SK-N-MC (cell line): ENCODE measurements at regions not wholly inside any gene's neighbourhood (a gene's known extent, or its start where the extent isn't known, plus 50 kb on each side); places are given as distances from the start of the nearest gene placed in this dataset.
A peak's percentile ranks its signal among the peaks of the same experiment; 100 is the strongest.

Experiments used
- DNase-seq: peaks from one replicate; pipeline ENCODE4 v3.0.0-alpha.2; 2011; ENCODE audit warnings: low read depth, low spot score
- H3K27ac ChIP-seq: fragments of 200-600 bp; sonication (generic); 2 replicates; pipeline ENCODE4 v1.5.1; 2016; ENCODE audit warnings: mixed run types
- H3K36me3 ChIP-seq: fragments of 200-600 bp; sonication (generic); 2 replicates; pipeline ENCODE4 v1.6.1; 2017; ENCODE audit warnings: antibody characterized with exemption, low read length, mixed read lengths; ENCODE audit not compliant: insufficient read depth
- H3K4me3 ChIP-seq: fragments of 200-600 bp; sonication (generic); 2 replicates; pipeline ENCODE4 v1.5.1; 2016
- H3K9ac ChIP-seq: fragments of 200-600 bp; sonication (generic); 2 replicates; pipeline ENCODE4 v1.8.0; 2017; ENCODE audit warnings: mixed run types, mixed read lengths; ENCODE audit not compliant: insufficient read length
- H3K9me3 ChIP-seq: fragments of 200-600 bp; sonication (generic); 2 replicates; pipeline ENCODE4 v1.6.1; 2017; ENCODE audit warnings: low read depth, mild to moderate bottlenecking, antibody characterized with exemption, low read length, moderate library complexity, mixed read lengths
- EZH2 ChIP-seq: fragments of 200-600 bp; sonication (generic); IDR thresholded peaks from one replicate; pipeline ENCODE4 v1.6.1; 2017; ENCODE audit warnings: antibody characterized with exemption
- FOXP2 ChIP-seq: optimal IDR thresholded peaks from 2 replicates; pipeline ENCODE3; 2011; ENCODE audit warnings: mild to moderate bottlenecking, moderate library complexity; ENCODE audit not compliant: insufficient read depth; ENCODE audit errors: extremely low read length, control extremely low read depth
- POLR2AphosphoS5 ChIP-seq: IDR thresholded peaks from 2 replicates; pipeline ENCODE4 v1.6.1; 2012; ENCODE audit warnings: mild to moderate bottlenecking, low read depth, low read length, borderline replicate concordance

GRCh38 chr10:129096065-129096984, 370.7 kb upstream of the MGMT start:
- Histone ChIP-seq H3K9ac (no peak overlapping the region), H3K27ac (peak overlapping the region; percentile 87), H3K36me3 (no peaks in the 10 kb centered on the region), H3K4me3 (peak overlapping the region; percentile 65), H3K9me3 (no peaks in the 10 kb centered on the region)
- DNase-seq = peak; percentile 76
- TF ChIP-seq POLR2AphosphoS5 (no peak; the same call in 1 of the 2 replicates), EZH2 (no peak), FOXP2 (no peak)

DNA sequence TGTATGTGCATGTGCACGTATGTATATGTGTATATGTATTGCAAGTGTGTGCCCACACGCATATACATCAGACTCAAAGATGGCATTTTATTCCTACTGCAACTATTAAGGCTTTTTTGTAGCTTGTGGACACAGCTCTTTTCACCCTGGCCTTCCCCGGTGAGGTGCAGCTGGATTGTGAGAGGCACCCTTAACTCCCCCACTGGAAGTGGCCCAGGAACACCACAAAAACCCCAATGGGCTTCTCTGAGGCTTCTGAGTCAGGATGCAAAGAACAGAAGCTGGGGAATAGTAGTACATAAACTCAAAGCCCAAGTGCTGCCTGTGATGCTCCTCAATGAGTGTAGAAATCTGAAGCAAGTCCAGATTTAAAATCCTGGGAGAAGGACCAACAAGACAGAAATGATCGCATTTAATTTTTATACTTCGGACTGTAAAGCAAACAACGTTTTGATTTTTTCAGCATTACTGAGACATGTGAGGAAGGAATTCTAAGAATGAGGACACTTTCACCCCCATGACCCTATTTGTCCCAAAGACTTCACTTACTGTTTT, 369.2 kb upstream of the MGMT start:
- no peak overlapping the region for H3K9ac ChIP-seq

DNA sequence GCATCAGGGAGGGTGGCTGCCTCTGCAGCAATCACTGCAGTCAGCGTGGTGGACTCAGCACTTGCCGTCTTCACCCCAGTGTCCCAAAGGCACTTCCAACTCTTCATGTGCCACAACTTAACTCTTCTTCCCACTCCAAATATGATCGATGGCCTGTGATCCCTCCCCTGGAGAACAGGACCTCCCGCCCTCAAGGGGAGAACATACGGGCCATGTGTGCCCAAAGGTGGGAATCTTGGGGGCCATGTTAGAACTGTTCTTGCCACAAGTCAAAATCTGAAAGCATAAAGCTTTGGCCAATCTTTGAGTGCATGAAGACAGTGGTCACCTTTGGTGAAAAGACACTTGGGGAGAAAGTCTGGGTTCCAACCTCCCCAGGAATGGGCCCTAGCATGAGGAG, 368.5 kb upstream of the MGMT start:
- no peak overlapping the region for H3K9ac ChIP-seq
- no peaks in the 10 kb centered on the region for H3K9me3 ChIP-seq
- TF ChIP-seq POLR2AphosphoS5 = no peak
- TF ChIP-seq EZH2 = no peak
- no peak for TF ChIP-seq FOXP2
- H3K4me3 ChIP-seq = no peak overlapping the region
- H3K27ac ChIP-seq = no peak overlapping the region
- no peaks in the 10 kb centered on the region for H3K36me3 ChIP-seq
- DNase-seq = no peak

More for the DNA sequence above, 369.2 kb upstream of the MGMT start:
- no peak for DNase-seq
- Histone ChIP-seq H3K36me3 (no peaks in the 10 kb centered on the region), H3K9me3 (no peaks in the 10 kb centered on the region), H3K4me3 (no peak overlapping the region), H3K27ac (no peak overlapping the region)
- no peak for TF ChIP-seq POLR2AphosphoS5
- no peak for TF ChIP-seq EZH2
- TF ChIP-seq FOXP2 = no peak

GRCh38 chr10:129099486-129099885, 367.6 kb upstream of the MGMT start:
- no peak overlapping the region for H3K27ac ChIP-seq
- H3K9ac ChIP-seq = no peak overlapping the region
- DNase-seq = no peak
- TF ChIP-seq POLR2AphosphoS5 (no peak), FOXP2 (no peak), EZH2 (no peak)
- H3K9me3 ChIP-seq = no peaks in the 10 kb centered on the region
- no peak overlapping the region for H3K4me3 ChIP-seq
- no peaks in the 10 kb centered on the region for H3K36me3 ChIP-seq

- DNase-seq = no peak
- Histone ChIP-seq H3K27ac (no peak overlapping the region), H3K9ac (no peak overlapping the region), H3K36me3 (no peaks in the 10 kb centered on the region), H3K4me3 (no peak overlapping the region), H3K9me3 (no peaks in the 10 kb centered on the region)
- TF ChIP-seq EZH2 (no peak), POLR2AphosphoS5 (no peak), FOXP2 (no peak)
Observed at GRCh38 chr10:129099992-129100391, 367.0 kb upstream of the MGMT start.

DNA sequence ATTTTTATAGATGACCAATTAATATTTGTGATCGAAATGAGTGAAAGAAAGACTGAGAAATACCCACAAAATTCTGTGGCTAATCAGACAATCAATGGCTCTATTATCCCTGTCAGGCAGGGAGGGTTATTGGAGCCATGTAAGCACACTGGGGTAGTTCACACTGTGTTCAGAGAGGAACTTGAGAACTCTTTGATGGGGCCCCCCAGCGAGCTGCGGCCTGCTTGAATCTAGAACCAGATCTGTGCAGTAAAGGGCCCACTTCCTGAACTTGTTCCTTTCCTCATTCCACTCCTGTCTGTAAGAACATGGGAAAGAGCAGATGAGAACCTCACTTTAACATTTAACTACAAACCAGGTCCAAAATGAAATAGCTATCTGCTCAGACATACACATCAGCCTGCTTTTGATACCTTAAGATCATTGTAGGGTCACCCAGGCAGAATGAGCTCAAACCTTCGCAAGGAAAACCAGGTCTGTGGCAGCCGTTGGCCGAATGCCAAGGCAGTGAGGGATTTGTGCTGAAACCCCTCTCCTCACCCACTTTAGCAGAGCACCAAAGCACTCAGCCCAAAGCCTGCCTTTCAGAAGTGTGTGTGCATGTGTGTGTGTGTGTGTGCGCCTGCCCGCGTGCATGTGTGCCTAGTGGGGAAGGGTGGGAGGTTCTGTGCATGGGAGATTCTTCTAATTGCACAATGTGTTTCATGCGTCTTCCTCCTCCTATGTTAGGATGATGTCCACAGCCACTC, 365.6 kb upstream of the MGMT start:
- DNase-seq = peak; percentile 45
- Histone ChIP-seq H3K9ac (no peak overlapping the region), H3K4me3 (peak overlapping the region; percentile 30; the same call in 1 of the 2 replicates), H3K27ac (peak overlapping the region; percentile 79), H3K9me3 (no peaks in the 10 kb centered on the region), H3K36me3 (no peaks in the 10 kb centered on the region)
- TF ChIP-seq FOXP2 (no peak), EZH2 (no peak), POLR2AphosphoS5 (no peak)

DNA sequence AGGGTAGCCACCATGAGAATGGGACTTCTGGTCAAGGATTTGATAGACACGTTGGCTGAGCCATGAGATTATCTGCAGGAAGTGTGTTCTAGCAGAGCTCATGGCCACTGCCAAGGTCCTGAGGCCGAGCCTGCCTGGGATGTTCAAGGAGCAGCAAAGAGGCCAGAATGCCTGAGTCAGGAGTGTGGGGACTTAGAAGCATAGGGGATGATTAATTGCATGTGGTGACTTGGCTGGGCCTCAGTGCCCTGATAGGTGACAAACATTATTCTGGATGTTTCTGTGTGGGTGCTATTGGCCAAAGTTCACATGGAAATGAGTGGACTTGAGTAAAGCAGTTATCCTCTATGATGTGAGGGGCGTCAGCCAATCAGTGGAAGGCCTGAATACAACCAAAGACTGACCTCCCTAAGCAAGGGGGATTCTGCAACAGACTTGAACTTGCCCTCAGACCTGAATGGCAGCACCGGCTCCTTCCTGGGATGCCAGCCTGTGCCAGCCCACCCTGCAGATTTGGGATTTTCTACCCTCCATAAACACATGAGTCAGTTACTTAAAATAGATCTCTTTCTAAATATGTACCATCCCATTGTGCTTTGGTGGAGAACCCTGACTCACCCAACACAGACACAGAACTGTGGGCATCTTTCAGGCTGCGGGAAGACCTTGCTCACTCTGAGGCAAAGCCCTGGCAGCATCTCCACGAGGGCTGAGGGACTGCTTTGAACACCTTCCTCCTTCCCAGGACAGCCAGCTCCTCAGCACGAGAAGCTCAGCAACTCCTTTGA, 363.9 kb upstream of the MGMT start:
- Histone ChIP-seq H3K36me3 (no peaks in the 10 kb centered on the region), H3K9ac (no peak overlapping the region), H3K4me3 (no peak overlapping the region), H3K27ac (no peak overlapping the region), H3K9me3 (no peaks in the 10 kb centered on the region)
- TF ChIP-seq FOXP2 (no peak), EZH2 (no peak), POLR2AphosphoS5 (no peak)
- no peak for DNase-seq
